Epithelial cell of esophagus (primary cell): ENCODE measurements at regions not wholly inside any gene's neighbourhood (a gene's known extent, or its start where the extent isn't known, plus 50 kb on each side); places are given as distances from the start of the nearest gene placed in this dataset.

Experiments
- DNase-seq: peaks from one replicate; pipeline ENCODE4 v3.0.0; 2010; ENCODE audit warnings: low read depth
- H3K4me3 ChIP-seq: 2 replicates; pipeline ENCODE4 v1.5.1; 2011; ENCODE audit warnings: mild to moderate bottlenecking, low read length, control low read depth
- CTCF ChIP-seq: IDR thresholded peaks from 2 replicates; pipeline ENCODE4 v1.5.1; 2011; ENCODE audit warnings: low read depth, mild to moderate bottlenecking, low read length, control low read depth, inconsistent platforms; ENCODE audit not compliant: insufficient read depth; ENCODE audit errors: missing control alignments

DNA sequence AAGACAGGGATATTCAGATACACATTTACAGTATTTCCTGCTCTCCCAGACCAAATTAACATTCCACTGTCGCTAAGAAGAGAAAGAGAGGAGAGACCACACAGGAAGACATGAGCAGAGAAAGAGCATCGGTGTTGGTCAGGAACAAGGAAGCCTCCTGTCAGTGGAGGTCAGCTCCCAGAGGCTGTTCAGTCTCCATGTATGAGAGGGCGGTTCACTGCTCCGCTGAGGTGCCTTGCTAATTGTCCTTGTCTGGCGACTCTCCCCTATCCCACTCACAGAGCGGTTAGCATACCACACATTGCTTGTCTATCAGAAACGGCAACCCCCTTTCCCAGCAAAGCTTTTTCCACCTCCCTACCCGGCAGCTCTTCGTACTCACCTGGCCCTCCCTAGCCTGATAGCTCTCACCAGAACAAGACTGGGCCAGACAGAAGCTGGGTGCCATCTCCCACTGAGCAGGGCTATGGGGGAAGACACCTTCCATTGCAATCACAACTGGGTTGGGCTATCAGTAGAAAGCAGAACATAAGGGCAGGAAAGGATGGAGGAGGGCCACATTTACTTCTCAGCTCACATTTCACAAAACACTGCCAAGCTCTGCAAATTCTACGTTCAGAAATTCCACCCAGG lies 58.6 kb upstream of the LMNB1 start:
- DNase-seq: no peak
- no peak for TF ChIP-seq CTCF
- H3K4me3 ChIP-seq: no peak overlapping the region

GRCh38 chr5:126720369-126720768 lies 56.6 kb upstream of the LMNB1 start:
- no peak overlapping the region for H3K4me3 ChIP-seq
- TF ChIP-seq CTCF: no peak
- no peak for DNase-seq

DNA sequence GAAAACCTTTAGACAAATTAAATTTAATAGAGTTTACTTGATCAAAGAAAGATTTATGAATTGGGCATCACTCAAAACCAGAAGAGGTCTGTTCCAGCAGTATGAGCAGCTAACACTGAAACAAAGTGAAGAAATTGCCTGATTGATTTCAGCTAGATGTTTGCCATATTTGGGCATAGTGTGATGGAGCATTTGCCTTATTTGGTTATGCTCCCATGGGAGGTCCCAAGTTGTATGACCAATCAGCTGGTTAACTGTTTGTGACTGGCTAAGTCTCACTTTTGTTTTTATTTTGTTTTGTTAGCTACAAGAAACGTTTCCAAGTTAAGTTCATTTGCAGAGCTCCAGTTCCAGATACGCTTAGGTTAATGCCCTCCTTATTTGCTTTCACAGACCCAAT lies 53.3 kb upstream of the LMNB1 start:
- H3K4me3 ChIP-seq: no peak overlapping the region
- DNase-seq: no peak
- TF ChIP-seq CTCF: no peak
